ENCODE measurements at regions not wholly inside any gene's neighbourhood (a gene's known extent, or its start where the extent isn't known, plus 50 kb on each side); places are given as distances from the start of the nearest gene placed in this dataset.

DNA sequence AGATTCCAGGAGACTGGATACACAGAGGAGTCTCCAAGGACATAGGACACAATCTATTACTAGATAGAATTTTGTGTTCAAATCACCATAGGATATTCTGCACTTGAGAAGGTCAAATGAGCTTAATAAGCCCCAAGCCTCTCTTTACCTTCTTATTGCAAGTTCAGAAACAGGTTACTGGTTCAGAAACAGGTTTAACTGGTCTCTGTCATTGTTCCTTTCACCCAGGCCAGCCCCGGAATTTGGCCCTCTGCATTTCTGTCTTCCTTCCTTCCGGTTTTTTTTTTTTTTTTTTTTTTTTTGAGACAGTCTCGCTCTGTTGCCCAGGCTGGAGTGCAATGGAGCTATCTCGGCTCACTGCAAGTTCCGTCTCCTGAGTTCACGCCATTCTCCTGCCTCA lies 700.2 kb downstream of the EPHA4 start:
- no peak overlapping the region for H3K4me3 ChIP-seq (ENCODE audit: low read length)
- DNase-seq (ENCODE audit: low read depth) = no peak
- TF ChIP-seq, protein P1, sequence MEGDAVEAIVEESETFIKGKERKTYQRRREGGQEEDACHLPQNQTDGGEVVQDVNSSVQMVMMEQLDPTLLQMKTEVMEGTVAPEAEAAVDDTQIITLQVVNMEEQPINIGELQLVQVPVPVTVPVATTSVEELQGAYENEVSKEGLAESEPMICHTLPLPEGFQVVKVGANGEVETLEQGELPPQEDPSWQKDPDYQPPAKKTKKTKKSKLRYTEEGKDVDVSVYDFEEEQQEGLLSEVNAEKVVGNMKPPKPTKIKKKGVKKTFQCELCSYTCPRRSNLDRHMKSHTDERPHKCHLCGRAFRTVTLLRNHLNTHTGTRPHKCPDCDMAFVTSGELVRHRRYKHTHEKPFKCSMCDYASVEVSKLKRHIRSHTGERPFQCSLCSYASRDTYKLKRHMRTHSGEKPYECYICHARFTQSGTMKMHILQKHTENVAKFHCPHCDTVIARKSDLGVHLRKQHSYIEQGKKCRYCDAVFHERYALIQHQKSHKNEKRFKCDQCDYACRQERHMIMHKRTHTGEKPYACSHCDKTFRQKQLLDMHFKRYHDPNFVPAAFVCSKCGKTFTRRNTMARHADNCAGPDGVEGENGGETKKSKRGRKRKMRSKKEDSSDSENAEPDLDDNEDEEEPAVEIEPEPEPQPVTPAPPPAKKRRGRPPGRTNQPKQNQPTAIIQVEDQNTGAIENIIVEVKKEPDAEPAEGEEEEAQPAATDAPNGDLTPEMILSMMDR (conservative IDR thresholded peaks at IDR 0.05; ENCODE audit: low read length) = no peak

DNA sequence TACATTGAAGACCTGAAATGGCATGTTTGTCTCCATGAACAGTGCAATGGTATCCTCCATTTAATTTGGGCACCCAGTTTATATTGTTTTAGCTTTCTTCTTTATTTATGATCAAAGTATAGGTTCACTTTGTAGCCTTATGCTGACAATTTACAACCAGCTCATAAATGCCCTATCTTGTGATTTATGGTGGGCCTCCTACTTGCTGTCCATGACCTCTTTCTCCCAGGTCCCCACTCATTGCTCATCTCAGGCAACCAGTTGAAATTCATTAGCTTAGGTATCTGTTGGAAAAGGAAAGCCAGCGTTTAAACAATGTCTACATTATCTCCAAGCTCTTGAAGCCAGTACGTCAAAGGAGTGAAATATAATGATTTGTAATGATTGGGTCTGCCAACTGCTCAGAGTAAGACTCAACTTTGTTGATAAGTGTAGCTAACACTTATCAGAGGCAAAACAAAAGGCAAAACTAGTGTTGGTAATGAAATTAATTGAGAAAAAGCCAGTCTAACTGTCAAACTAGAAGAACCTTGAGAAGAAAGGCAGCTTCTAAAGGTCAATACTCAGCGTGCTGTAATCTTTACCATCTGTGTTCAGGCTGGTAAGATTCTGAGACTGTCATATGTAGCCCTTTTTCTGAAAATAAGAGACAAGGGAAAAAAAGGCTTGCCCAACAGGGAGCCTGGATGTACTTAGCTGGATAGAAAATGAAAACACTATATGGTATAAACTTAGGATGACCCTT lies 695.9 kb downstream of the EPHA4 start:
- DNase-seq (ENCODE audit: low read depth) = no peak
- TF ChIP-seq, protein P1 (conservative IDR thresholded peaks at IDR 0.05; ENCODE audit: low read length) = no peak
- no peak overlapping the region for H3K4me3 ChIP-seq (ENCODE audit: low read length)

DNA sequence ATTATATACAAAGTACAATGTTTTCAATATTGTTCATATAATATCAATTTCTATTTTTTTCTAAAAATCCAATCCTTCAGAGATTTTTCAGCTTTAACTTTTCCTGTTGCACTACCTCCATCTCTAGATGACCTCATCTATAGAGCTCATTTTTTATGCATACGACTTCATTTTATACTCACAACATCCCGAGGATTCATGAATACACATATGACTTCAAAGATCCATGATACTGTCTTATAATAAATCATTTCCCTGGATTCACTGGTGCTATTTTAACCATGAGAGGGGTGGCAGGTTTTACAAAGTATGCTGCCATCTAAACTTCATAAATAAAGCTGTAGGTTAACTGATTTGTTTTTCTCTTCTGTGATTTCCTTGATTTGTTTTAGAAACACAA lies 694.6 kb downstream of the EPHA4 start:
- TF ChIP-seq, protein P1 (conservative IDR thresholded peaks at IDR 0.05; ENCODE audit: low read length) = no peak
- DNase-seq (ENCODE audit: low read depth) = no peak
- H3K4me3 ChIP-seq (ENCODE audit: low read length) = no peak overlapping the region

DNA sequence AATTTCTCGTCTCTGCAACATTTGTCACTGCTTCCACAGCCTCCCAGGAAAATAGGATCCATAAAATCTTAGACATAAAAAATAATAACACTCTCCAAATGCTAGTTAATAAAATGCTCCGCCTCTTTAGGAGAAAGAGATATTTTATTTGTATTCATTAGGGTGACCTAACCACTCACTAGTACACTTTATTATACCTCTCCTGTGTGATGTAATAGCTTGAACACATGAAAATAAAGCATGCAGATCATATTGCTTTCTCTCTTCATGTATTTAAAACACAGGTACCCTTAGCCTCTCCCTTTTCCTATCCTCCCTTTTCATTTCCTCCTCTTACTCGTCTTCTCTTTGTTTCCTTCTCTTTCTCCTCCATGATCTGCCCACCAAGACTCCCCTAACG lies 694.2 kb downstream of the EPHA4 start:
- TF ChIP-seq, protein P1 (conservative IDR thresholded peaks at IDR 0.05; ENCODE audit: low read length) = no peak
- no peak for DNase-seq (ENCODE audit: low read depth)
- no peak overlapping the region for H3K4me3 ChIP-seq (ENCODE audit: low read length)

DNA sequence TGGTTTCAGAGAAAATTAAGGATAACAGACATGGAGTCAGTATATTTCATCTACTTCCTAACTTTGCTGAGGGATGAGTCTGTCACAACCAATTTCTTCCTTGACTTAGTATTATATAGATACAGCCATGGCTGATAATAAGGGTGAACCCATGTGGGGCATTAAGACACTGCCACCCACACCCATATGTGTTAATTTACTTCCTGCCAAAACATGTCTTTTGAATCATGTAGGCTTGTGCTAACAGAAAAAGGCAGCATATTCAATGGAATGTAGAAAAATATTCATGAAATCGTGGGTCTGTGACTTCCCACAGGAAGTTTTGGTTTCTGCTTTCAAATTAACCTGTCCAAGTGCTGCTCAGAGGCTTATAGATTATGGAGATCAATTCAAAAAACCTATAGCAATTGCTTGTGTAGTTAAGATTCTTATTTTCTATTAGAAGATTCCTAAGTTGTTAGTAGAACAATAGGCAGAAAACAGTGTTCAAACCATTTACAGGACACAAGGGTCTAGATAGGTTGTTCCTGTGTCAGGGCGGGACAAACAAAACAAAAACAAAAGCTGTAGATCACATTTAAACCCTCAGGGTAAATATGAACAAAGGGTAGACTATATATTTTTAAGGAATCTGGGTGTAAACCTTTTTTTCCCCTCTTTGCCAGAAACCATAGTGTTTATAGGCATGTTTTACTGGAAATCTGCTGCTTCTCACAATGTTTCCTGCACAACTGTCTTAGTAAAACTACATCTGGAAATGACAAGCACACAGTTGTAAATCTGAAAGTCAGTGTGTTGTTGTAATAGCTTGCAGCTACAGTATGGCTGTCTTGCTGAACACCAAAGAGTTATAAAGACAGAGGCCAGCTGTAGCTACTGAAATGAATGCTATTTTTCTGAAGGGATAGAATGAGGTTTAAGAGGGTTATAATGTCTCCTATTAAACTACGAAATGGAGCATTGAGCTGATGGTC lies 691.2 kb downstream of the EPHA4 start:
- peak; percentile 1 for DNase-seq (ENCODE audit: low read depth)
- TF ChIP-seq, protein P1 (conservative IDR thresholded peaks at IDR 0.05; ENCODE audit: low read length) = no peak
- H3K4me3 ChIP-seq (ENCODE audit: low read length) = no peak overlapping the region

DNA sequence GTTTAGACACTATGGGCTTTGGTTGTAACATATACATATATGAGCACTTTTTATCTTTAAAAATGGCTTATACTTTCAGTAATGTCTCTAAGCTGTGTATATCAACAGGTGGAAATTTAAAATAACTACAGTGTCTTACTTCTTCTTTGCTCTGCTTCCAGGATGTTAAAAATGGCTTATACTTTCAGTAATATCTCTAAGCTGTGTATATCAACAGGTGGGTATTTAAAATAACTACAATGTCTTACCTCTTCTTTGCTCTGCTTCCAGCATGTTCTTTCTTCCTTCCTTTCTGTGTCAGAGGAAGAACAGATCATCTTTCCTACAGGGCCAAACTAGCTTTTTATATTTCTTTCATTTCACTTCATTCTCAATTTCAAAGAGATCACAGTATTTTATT lies 689.6 kb downstream of the EPHA4 start:
- DNase-seq (ENCODE audit: low read depth) = no peak
- TF ChIP-seq, protein P1 (conservative IDR thresholded peaks at IDR 0.05; ENCODE audit: low read length) = no peak
- H3K4me3 ChIP-seq (ENCODE audit: low read length) = no peak overlapping the region

All from AG10803 (cell line).